IMR-90 (cell line): ENCODE measurements at regions not wholly inside any gene's neighbourhood (a gene's known extent, or its start where the extent isn't known, plus 50 kb on each side); places are given as distances from the start of the nearest gene placed in this dataset.

ENCODE experiments used
- ATAC-seq: fragments of 200-7000 bp; cut with Tn5 transposase; 2 replicates; pipeline ENCODE4 v1.9.1; 2020; ENCODE audit warnings: low read depth, mild to moderate bottlenecking, moderate library complexity
- BruUV-seq: library from RNA; stranded (reverse); fragments of 400-500 nt; replicated peaks from 2 replicates; lab custom pipeline; 2021; lab: Mats Ljungman, UMichigan
- CTCF ChIA-PET: fragments of 300-600 bp; formaldehyde crosslinking; extraction: SDS; loops from one replicate; lab custom pipeline; 2021; ENCODE audit warnings: antibody characterized with exemption; lab: Yijun Ruan, JAX
- POLR2A ChIA-PET: fragments of 300-600 bp; sonication (Branson Sonifier 250); formaldehyde crosslinking; loops from one replicate; lab custom pipeline; 2022; ENCODE audit warnings: antibody characterized with exemption; ENCODE audit not compliant: unreplicated experiment; lab: Charles Lee
- DNase-seq: peaks from one replicate; pipeline ENCODE4 v3.0.0; 2013
- H2AFZ ChIP-seq: replicated peaks from 2 replicates; pipeline ENCODE3; 2013; ENCODE audit warnings: low read length, mild to moderate bottlenecking; ENCODE audit not compliant: poor library complexity
- H2AK5ac ChIP-seq: 2 replicates; pipeline ENCODE4 v1.6.1; 2013; ENCODE audit warnings: low read depth, low read length, inconsistent platforms
- H2AK9ac ChIP-seq: replicated peaks from 2 replicates; pipeline ENCODE3; 2013; ENCODE audit warnings: mild to moderate bottlenecking, low read depth, low read length, moderate library complexity; ENCODE audit not compliant: poor library complexity
- H2BK120ac ChIP-seq: 2 replicates; pipeline ENCODE4 v1.6.1; 2013; ENCODE audit warnings: low read depth, low read length, inconsistent platforms
- H2BK15ac ChIP-seq: 3 replicates; pipeline ENCODE4 v1.6.1; 2013; ENCODE audit warnings: low read depth, low read length, inconsistent platforms
- H2BK20ac ChIP-seq: 2 replicates; pipeline ENCODE4 v1.6.1; 2013; ENCODE audit warnings: low read depth, mild to moderate bottlenecking, inconsistent platforms, low read length, moderate library complexity
- H2BK5ac ChIP-seq: 2 replicates; pipeline ENCODE4 v1.6.1; 2013; ENCODE audit warnings: mild to moderate bottlenecking, low read depth, low read length, inconsistent platforms; ENCODE audit not compliant: poor library complexity, severe bottlenecking
- H3K14ac ChIP-seq: replicated peaks from 2 replicates; pipeline ENCODE4 v1.6.1; 2013; ENCODE audit warnings: low read depth, low read length, inconsistent platforms
- H3K18ac ChIP-seq: 2 replicates; pipeline ENCODE4 v1.6.1; 2013; ENCODE audit warnings: low read depth, low read length, control low read depth
- H3K23ac ChIP-seq: 2 replicates; pipeline ENCODE4 v1.6.1; 2013; ENCODE audit warnings: low read depth, low read length, inconsistent platforms
- H3K27ac ChIP-seq: 2 replicates; pipeline ENCODE4 v1.5.1; 2013; ENCODE audit warnings: mild to moderate bottlenecking, control low read depth, low read length; ENCODE audit not compliant: insufficient read depth
- H3K27me3 ChIP-seq: 2 replicates; pipeline ENCODE4 v1.6.1; 2013; ENCODE audit warnings: low read length; ENCODE audit not compliant: control insufficient read depth, insufficient read depth
- H3K36me3 ChIP-seq: 2 replicates; pipeline ENCODE4 v1.6.1; 2013; ENCODE audit warnings: low read length, mixed read lengths; ENCODE audit not compliant: control insufficient read depth, insufficient read depth
- H3K4ac ChIP-seq: 2 replicates; pipeline ENCODE4 v1.6.1; 2013; ENCODE audit warnings: low read depth, low read length, inconsistent platforms
- H3K4me1 ChIP-seq: 2 replicates; pipeline ENCODE4 v1.6.1; 2013; ENCODE audit warnings: low read length, mixed read lengths; ENCODE audit not compliant: control insufficient read depth, insufficient read depth
- H3K4me2 ChIP-seq: 2 replicates; pipeline ENCODE4 v1.6.1; 2013; ENCODE audit warnings: low read depth, mild to moderate bottlenecking, control low read depth, low read length, moderate library complexity
- H3K4me3 ChIP-seq: 2 replicates; pipeline ENCODE4 v1.5.1; 2013; ENCODE audit warnings: low read depth, mild to moderate bottlenecking, control low read depth, low read length, moderate library complexity; ENCODE audit not compliant: insufficient read depth
- H3K56ac ChIP-seq: 2 replicates; pipeline ENCODE4 v1.6.1; 2013; ENCODE audit warnings: low read length, inconsistent platforms; ENCODE audit not compliant: insufficient read depth; ENCODE audit errors: extremely low read depth
- H3K79me1 ChIP-seq, 2 experiments: 2 replicates each; pipeline ENCODE4 v1.6.1; 2013; ENCODE audit warnings: low read length in 2 of 2, inconsistent platforms in 1 of 2, low read depth in 1 of 2
- H3K9ac ChIP-seq: 2 replicates; pipeline ENCODE4 v1.6.1; 2013; ENCODE audit warnings: low read depth, low read length, control low read depth
- H3K9me1 ChIP-seq: 2 replicates; pipeline ENCODE4 v1.6.1; 2013; ENCODE audit warnings: low read length, inconsistent platforms; ENCODE audit not compliant: insufficient read depth
- H3K9me3 ChIP-seq: 2 replicates; pipeline ENCODE4 v1.6.1; 2013; ENCODE audit warnings: low read length; ENCODE audit not compliant: control insufficient read depth, insufficient read depth
- H4K20me1 ChIP-seq: 2 replicates; pipeline ENCODE4 v1.6.1; 2013; ENCODE audit warnings: low read length, inconsistent platforms; ENCODE audit not compliant: insufficient read depth
- H4K5ac ChIP-seq: 2 replicates; pipeline ENCODE4 v1.6.1; 2013; ENCODE audit warnings: mild to moderate bottlenecking, low read depth, low read length, control low read depth
- H4K8ac ChIP-seq, 2 experiments: 2 replicates each; pipeline ENCODE4 v1.6.1; 2013; ENCODE audit warnings: low read depth in 2 of 2, low read length in 2 of 2, control low read depth in 1 of 2, inconsistent platforms in 1 of 2
- H4K91ac ChIP-seq: 2 replicates; pipeline ENCODE4 v1.6.1; 2013; ENCODE audit warnings: low read depth, low read length, inconsistent platforms; ENCODE audit not compliant: insufficient read depth
- BHLHE40 ChIP-seq: fragments of 150-350 bp; IDR thresholded peaks from 2 replicates; pipeline ENCODE4 v1.6.1; 2016; ENCODE audit warnings: mild to moderate bottlenecking, low read depth, low read length
- CEBPB ChIP-seq: IDR thresholded peaks from 2 replicates; pipeline ENCODE4 v1.6.1; 2012; ENCODE audit warnings: low read depth, low read length, improper control_type of control experiment
- CHD1 ChIP-seq: IDR thresholded peaks from 2 replicates; pipeline ENCODE4 v1.6.1; 2012; ENCODE audit warnings: low read depth, low read length, improper control_type of control experiment
- MAFK ChIP-seq: IDR thresholded peaks from 2 replicates; pipeline ENCODE4 v1.6.1; 2012; ENCODE audit warnings: low read depth, low read length, improper control_type of control experiment
- MXI1 ChIP-seq: IDR thresholded peaks from 2 replicates; pipeline ENCODE4 v1.6.1; 2012; ENCODE audit warnings: low read depth, mild to moderate bottlenecking, low read length, moderate library complexity, borderline replicate concordance
- NFE2L2 ChIP-seq: fragments of 150-350 bp; IDR thresholded peaks from 2 replicates; pipeline ENCODE4 v1.6.1; 2016; ENCODE audit warnings: low read depth, mild to moderate bottlenecking, low read length
- POLR2A ChIP-seq: IDR thresholded peaks from 2 replicates; pipeline ENCODE4 v1.6.1; 2012; ENCODE audit warnings: mild to moderate bottlenecking, low read depth, low read length
- SMC3 ChIP-seq: fragments of 150-350 bp; IDR thresholded peaks from 2 replicates; pipeline ENCODE4 v1.6.1; 2016; ENCODE audit warnings: low read depth, mild to moderate bottlenecking, antibody characterized with exemption, low read length, moderate library complexity
- USF2 ChIP-seq: fragments of 150-350 bp; IDR thresholded peaks from 2 replicates; pipeline ENCODE4 v1.6.1; 2017; ENCODE audit warnings: mild to moderate bottlenecking, antibody characterized with exemption, low read length, low read depth
- WGBS, 2 experiments: methylation state at CpG; one replicate each; pipeline versions ENCODE4 v1.1.5 to v1.1.7; 2013; ENCODE audit warnings: missing lambda C conversion rate in 2 of 2; ENCODE audit not compliant: insufficient read length in 1 of 2; ENCODE audit errors: extremely low coverage in 2 of 2; 5-methylcytosine and 5-hydroxymethylcytosine counted together
- dilution Hi-C: fragments of 300-500 bp; cut with HindIII; formaldehyde crosslinking; loops from one replicate; pipeline ENCODE4 v1.14.3; 2018; ENCODE audit warnings: low sequenced_read_pairs; ENCODE audit not compliant: unreplicated experiment
- in situ Hi-C: fragments of 300-500 bp; cut with MboI; formaldehyde crosslinking; loops from 3 replicates; pipeline ENCODE4 v1.14.3; 2019; ENCODE audit warnings: low sequenced_read_pairs, inconsistent platforms, mixed read lengths
- intact Hi-C: fragments of 100-400 bp; cut with micrococcal nuclease; formaldehyde crosslinking; loops from 2 replicates; pipeline ENCODE4 v1.10.0; 2022
- TF ChIP-seq, protein P1 (sequence below): conservative IDR thresholded peaks from 2 replicates; pipeline ENCODE4 v1.5.1; 2012; ENCODE audit warnings: mild to moderate bottlenecking, low read depth, low read length, improper control_type of control experiment
- TF ChIP-seq, protein P2 (sequence below): fragments of 150-350 bp; IDR thresholded peaks from 2 replicates; pipeline ENCODE4 v1.6.1; 2016; ENCODE audit warnings: low read depth, mild to moderate bottlenecking, low read length, moderate library complexity, borderline replicate concordance

DNA sequence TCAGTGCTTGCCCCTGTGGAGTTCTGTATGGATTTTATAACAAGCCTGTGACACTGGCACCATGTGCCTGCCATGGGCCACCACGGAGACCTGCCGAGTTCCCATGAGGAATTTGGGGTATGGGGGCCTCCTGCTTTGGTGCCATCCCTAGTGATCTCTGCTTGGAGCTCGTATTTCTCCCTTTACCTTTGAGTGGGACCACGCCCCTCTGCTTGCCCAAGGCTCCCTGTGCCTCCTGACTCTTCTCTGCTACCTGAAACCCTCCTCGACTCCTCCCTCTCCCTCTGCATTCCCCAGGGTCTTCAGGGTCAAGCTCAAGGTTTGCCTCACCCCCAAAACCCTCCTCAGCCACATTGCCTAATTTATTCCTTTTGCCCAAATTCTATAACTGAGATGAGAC is 225.0 kb downstream of the BUB3 start:
- Histone ChIP-seq H3K27ac (no peak overlapping the region), H3K56ac (no peak overlapping the region), H4K5ac (no peak overlapping the region), H3K14ac (no peak overlapping the region), H3K4me1 (no peaks in the 10 kb centered on the region), H2AK5ac (no peak overlapping the region), H4K20me1 (no peaks in the 10 kb centered on the region), H3K4me3 (no peak overlapping the region), H4K91ac (no peak overlapping the region), H3K4me2 (no peak overlapping the region), H4K8ac (no peak overlapping the region), H3K9ac (no peak overlapping the region), H3K9me3 (peaks cover 45% of the 10 kb centered on the region), H3K23ac (no peak overlapping the region), H2BK120ac (no peak overlapping the region), H2AK9ac (no peak overlapping the region), H2BK15ac (no peak overlapping the region), H3K4ac (no peak overlapping the region), H2AFZ (no peak overlapping the region), H3K79me1 (no peaks in the 10 kb centered on the region), H2BK5ac (no peak overlapping the region), H3K36me3 (no peaks in the 10 kb centered on the region), H3K27me3 (no peaks in the 10 kb centered on the region), H2BK20ac (no peak overlapping the region), H3K9me1 (no peaks in the 10 kb centered on the region), H3K18ac (no peak overlapping the region)
- no peak for ATAC-seq
- intact Hi-C loops (no loop called here), dilution Hi-C loops (no loop called here), in situ Hi-C loops (no loop called here)
- TF ChIP-seq BHLHE40 (no peak), MXI1 (no peak), MAFK (no peak), USF2 (no peak), CEBPB (no peak), SMC3 (no peak), POLR2A (no peak), CHD1 (no peak), NFE2L2 (no peak)
- TF ChIP-seq, protein P1, sequence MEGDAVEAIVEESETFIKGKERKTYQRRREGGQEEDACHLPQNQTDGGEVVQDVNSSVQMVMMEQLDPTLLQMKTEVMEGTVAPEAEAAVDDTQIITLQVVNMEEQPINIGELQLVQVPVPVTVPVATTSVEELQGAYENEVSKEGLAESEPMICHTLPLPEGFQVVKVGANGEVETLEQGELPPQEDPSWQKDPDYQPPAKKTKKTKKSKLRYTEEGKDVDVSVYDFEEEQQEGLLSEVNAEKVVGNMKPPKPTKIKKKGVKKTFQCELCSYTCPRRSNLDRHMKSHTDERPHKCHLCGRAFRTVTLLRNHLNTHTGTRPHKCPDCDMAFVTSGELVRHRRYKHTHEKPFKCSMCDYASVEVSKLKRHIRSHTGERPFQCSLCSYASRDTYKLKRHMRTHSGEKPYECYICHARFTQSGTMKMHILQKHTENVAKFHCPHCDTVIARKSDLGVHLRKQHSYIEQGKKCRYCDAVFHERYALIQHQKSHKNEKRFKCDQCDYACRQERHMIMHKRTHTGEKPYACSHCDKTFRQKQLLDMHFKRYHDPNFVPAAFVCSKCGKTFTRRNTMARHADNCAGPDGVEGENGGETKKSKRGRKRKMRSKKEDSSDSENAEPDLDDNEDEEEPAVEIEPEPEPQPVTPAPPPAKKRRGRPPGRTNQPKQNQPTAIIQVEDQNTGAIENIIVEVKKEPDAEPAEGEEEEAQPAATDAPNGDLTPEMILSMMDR, result no peak
- TF ChIP-seq, protein P2, sequence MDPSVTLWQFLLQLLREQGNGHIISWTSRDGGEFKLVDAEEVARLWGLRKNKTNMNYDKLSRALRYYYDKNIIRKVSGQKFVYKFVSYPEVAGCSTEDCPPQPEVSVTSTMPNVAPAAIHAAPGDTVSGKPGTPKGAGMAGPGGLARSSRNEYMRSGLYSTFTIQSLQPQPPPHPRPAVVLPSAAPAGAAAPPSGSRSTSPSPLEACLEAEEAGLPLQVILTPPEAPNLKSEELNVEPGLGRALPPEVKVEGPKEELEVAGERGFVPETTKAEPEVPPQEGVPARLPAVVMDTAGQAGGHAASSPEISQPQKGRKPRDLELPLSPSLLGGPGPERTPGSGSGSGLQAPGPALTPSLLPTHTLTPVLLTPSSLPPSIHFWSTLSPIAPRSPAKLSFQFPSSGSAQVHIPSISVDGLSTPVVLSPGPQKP, result no peak
- WGBS, 2 experiments, result 0% methylated on average over 1 of the region's 5 CpGs; no CpG with 5 or more reads in 1 of the 2 experiments
- ChIA-PET POLR2A (no interaction called here), CTCF (no interaction called here)
- no TSS peak for BruUV-seq
- no peak for DNase-seq
